Kidney epithelial cell (primary cell): ENCODE measurements at regions not wholly inside any gene's neighbourhood (a gene's known extent, or its start where the extent isn't known, plus 50 kb on each side); places are given as distances from the start of the nearest gene placed in this dataset.

Experiments
- DNase-seq: peaks from one replicate; pipeline ENCODE4 v3.0.0-alpha.2; 2010; ENCODE audit warnings: low read depth
- H3K27me3 ChIP-seq: 2 replicates; pipeline ENCODE4 v1.6.0; 2011; ENCODE audit warnings: low read length; ENCODE audit not compliant: control insufficient read depth, insufficient read depth
- H3K36me3 ChIP-seq: 2 replicates; pipeline ENCODE4 v1.5.1; 2011; ENCODE audit warnings: low read length; ENCODE audit not compliant: control insufficient read depth, insufficient read depth
- H3K4me3 ChIP-seq: 2 replicates; pipeline ENCODE4 v1.5.1; 2011; ENCODE audit warnings: low read depth, mild to moderate bottlenecking, control low read depth, low read length
- CTCF ChIP-seq: IDR thresholded peaks from 2 replicates; pipeline ENCODE4 v1.5.1; 2011; ENCODE audit warnings: mild to moderate bottlenecking, moderate library complexity, low read length, control low read depth, inconsistent platforms; ENCODE audit not compliant: insufficient read depth, poor library complexity, severe bottlenecking

GRCh38 chr1:228980232-228980937 lies 245.1 kb downstream of the RHOU start:
- TF ChIP-seq CTCF: no peak
- peaks cover 9% of the 10 kb centered on the region for H3K27me3 ChIP-seq

GRCh38 chr1:228982637-228983036 lies 247.4 kb downstream of the RHOU start:
- TF ChIP-seq CTCF: no peak
- Histone ChIP-seq H3K36me3 (no peaks in the 10 kb centered on the region), H3K27me3 (peaks cover 9% of the 10 kb centered on the region), H3K4me3 (no peak overlapping the region)
- no peak for DNase-seq

More at GRCh38 chr1:228980232-228980937, 245.1 kb downstream of the RHOU start:
- DNase-seq: no peak
- H3K36me3 ChIP-seq: no peaks in the 10 kb centered on the region
- H3K4me3 ChIP-seq: no peak overlapping the region

GRCh38 chr1:228983231-228983660 lies 248.0 kb downstream of the RHOU start:
- H3K4me3 ChIP-seq: no peak overlapping the region
- DNase-seq: no peak
- H3K36me3 ChIP-seq: no peaks in the 10 kb centered on the region
- H3K27me3 ChIP-seq: peaks cover 9% of the 10 kb centered on the region
- TF ChIP-seq CTCF: no peak

GRCh38 chr1:228983661-228984060 lies 248.4 kb downstream of the RHOU start:
- DNase-seq: no peak
- H3K4me3 ChIP-seq: no peak overlapping the region
- TF ChIP-seq CTCF: no peak
- peaks cover 7% of the 10 kb centered on the region for H3K27me3 ChIP-seq
- no peaks in the 10 kb centered on the region for H3K36me3 ChIP-seq

DNA sequence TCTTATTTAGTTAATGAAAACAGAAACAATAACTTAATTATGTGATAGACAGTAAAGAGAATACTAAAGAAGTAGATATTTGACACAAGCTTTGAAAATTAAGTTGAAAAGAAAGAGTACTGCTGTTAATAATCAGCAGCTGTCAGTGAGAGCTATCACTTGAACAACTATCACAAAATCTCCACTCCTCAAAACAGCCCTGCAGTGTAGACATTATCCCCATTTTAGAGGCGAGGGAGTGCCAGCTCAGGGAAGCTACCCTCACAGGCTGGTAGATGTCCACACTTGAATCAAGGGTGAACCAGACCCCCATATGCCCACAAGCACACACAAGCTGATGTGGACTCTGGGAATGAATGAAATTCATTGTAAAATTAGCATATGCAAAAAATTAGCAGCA lies 248.8 kb downstream of the RHOU start:
- no peak for DNase-seq
- Histone ChIP-seq H3K4me3 (no peak overlapping the region), H3K27me3 (peaks cover 7% of the 10 kb centered on the region), H3K36me3 (no peaks in the 10 kb centered on the region)
- TF ChIP-seq CTCF: no peak
